WERI-Rb-1 (cell line): ENCODE measurements at regions not wholly inside any gene's neighbourhood (a gene's known extent, or its start where the extent isn't known, plus 50 kb on each side); places are given as distances from the start of the nearest gene placed in this dataset.

Experiments used
- DNase-seq: peaks from one replicate; pipeline ENCODE4 v3.0.0-alpha.2; 2020
- H3K27ac ChIP-seq: fragments of 250-450 bp; sonication (Bioruptor Pico); 2 replicates; pipeline ENCODE4 v1.5.1; 2020; ENCODE audit warnings: mild to moderate bottlenecking, moderate library complexity
- H3K27me3 ChIP-seq: fragments of 250-450 bp; sonication (Bioruptor Pico); 2 replicates; pipeline ENCODE4 v1.5.1; 2021; ENCODE audit warnings: mild to moderate bottlenecking, low read depth, moderate library complexity; ENCODE audit not compliant: insufficient read depth, severe bottlenecking
- H3K36me3 ChIP-seq: fragments of 250-450 bp; sonication (Bioruptor Pico); 2 replicates; pipeline ENCODE4 v1.5.1; 2020; ENCODE audit warnings: mild to moderate bottlenecking, moderate library complexity
- H3K4me3 ChIP-seq: 2 replicates; pipeline ENCODE4 v1.5.1; 2011; ENCODE audit warnings: low read depth, mild to moderate bottlenecking, control low read depth, low read length
- H3K9me3 ChIP-seq: fragments of 250-450 bp; sonication (Bioruptor Pico); 2 replicates; pipeline ENCODE4 v1.5.1; 2021; ENCODE audit warnings: mild to moderate bottlenecking, moderate library complexity; ENCODE audit not compliant: severe bottlenecking
- CTCF ChIP-seq: IDR thresholded peaks from 2 replicates; pipeline ENCODE4 v1.5.1; 2011; ENCODE audit warnings: low read depth, mild to moderate bottlenecking, control low read depth, inconsistent platforms, low read length

DNA sequence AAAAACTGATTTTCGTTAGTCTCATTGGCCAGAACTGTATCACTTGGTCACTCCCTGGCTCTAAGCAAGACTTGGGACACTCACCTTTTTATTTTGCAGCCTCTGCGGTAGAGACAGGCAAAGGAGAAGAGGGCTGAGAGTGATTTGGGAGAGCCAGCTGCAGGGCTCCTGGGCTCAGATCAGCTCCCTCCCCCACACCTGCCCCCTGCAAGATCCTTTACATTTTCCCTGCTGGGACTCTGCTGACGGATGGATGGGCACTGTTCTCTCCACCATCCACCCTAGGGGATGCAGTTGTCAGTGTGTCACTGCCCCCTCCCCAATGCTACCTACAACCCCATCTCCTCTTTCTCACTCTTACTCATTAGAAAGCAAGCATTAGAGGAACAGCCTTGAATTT lies 301.1 kb upstream of the KAZN start:
- no peaks in the 10 kb centered on the region for H3K36me3 ChIP-seq
- peaks cover 2% of the 10 kb centered on the region for H3K9me3 ChIP-seq
- no peak overlapping the region for H3K27ac ChIP-seq
- peaks cover 30% of the 10 kb centered on the region for H3K27me3 ChIP-seq
- no peak for TF ChIP-seq CTCF
- DNase-seq, result no peak
- H3K4me3 ChIP-seq, result no peak overlapping the region

DNA sequence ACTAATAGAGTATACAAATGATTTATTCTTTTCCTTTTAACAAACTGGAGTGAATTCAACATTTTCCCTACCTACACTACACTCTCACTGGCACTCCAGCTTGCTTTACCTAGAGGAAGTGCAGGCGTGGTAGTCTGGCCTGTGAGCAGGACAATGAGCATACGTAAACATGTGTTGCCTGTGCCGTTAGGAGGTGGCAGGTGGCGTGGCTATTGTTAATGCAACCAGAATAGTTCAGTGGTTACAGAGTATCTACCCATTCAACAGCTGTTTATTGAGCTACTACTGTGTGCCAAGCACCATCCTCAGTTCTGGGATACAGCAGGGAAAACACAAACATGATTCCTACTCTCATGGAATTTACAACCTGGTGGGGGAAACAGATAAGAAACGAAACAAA lies 299.7 kb upstream of the KAZN start:
- no peaks in the 10 kb centered on the region for H3K36me3 ChIP-seq
- H3K27me3 ChIP-seq, result peaks cover 35% of the 10 kb centered on the region
- no peak for DNase-seq
- TF ChIP-seq CTCF, result no peak
- peaks cover 2% of the 10 kb centered on the region for H3K9me3 ChIP-seq
- H3K27ac ChIP-seq, result no peak overlapping the region
- H3K4me3 ChIP-seq, result no peak overlapping the region

GRCh38 chr1:14300991-14301703 lies 297.3 kb upstream of the KAZN start:
- peaks cover 40% of the 10 kb centered on the region for H3K27me3 ChIP-seq
- no peak for DNase-seq
- TF ChIP-seq CTCF, result no peak

GRCh38 chr1:14301704-14302024 lies 296.8 kb upstream of the KAZN start:
- Histone ChIP-seq H3K9me3 (peaks cover 2% of the 10 kb centered on the region), H3K4me3 (no peak overlapping the region), H3K27ac (no peak overlapping the region), H3K36me3 (no peaks in the 10 kb centered on the region), H3K27me3 (peaks cover 40% of the 10 kb centered on the region)
- no peak for DNase-seq
- no peak for TF ChIP-seq CTCF

More at GRCh38 chr1:14300991-14301703, 297.3 kb upstream of the KAZN start:
- Histone ChIP-seq H3K9me3 (peaks cover 2% of the 10 kb centered on the region), H3K36me3 (no peaks in the 10 kb centered on the region), H3K4me3 (no peak overlapping the region), H3K27ac (no peak overlapping the region)

DNA sequence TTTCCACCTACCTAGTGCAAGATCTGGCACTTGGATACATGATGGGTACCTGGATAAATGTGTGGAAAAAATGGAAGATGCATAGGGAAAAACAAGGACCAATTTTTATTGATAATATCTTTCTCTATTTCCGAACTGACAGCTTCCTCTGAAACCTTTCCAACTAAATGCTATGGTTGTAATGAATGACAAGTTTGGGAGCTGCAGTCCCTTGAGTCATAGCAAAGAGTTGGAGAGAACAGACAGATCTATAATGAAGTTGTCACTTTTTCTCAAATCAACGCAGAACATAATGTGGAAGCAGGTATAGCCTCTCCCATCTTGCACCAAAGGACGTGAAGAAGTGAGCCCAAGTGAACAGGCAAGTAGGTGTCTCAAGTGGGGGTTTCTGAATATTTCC lies 296.5 kb upstream of the KAZN start:
- H3K9me3 ChIP-seq, result peaks cover 2% of the 10 kb centered on the region
- peaks cover 40% of the 10 kb centered on the region for H3K27me3 ChIP-seq
- DNase-seq, result no peak
- H3K27ac ChIP-seq, result no peak overlapping the region
- TF ChIP-seq CTCF, result no peak
- no peaks in the 10 kb centered on the region for H3K36me3 ChIP-seq
- no peak overlapping the region for H3K4me3 ChIP-seq

DNA sequence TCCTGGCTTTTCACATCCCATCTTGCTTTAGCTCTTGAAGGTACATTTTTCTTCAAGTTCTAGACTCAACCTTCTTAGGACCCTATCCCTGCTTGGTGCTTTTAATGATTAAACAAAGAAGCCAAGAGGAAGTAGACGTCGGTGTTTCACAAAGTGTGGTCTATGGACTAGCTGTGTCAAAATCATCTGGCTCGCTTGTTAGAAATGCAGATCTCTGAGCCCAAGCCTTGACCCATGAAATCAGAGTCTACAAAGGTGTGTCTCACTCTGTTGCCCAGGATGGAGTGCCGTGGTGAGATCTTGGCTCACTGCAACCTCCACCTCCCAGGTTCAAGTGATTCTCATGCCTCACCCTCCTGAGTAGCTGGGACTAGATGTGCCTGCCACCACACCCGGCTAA lies 295.5 kb upstream of the KAZN start:
- no peaks in the 10 kb centered on the region for H3K36me3 ChIP-seq
- peaks cover 2% of the 10 kb centered on the region for H3K9me3 ChIP-seq
- H3K27ac ChIP-seq, result no peak overlapping the region
- no peak for TF ChIP-seq CTCF
- peaks cover 40% of the 10 kb centered on the region for H3K27me3 ChIP-seq
- H3K4me3 ChIP-seq, result no peak overlapping the region
- no peak for DNase-seq
